ENCODE measurements at regions not wholly inside any gene's neighbourhood (a gene's known extent, or its start where the extent isn't known, plus 50 kb on each side); places are given as distances from the start of the nearest gene placed in this dataset.

- TF ChIP-seq TAF1 (conservative IDR thresholded peaks at IDR 0.05) (no peak), CTCF (IDR thresholded peaks at IDR 0.05; ENCODE audit: low read depth, low read length, missing input control) (no peak), EGR1 (IDR thresholded peaks at IDR 0.05; ENCODE audit: low read depth in 2 of 2) (no peak), JUND (IDR thresholded peaks at IDR 0.05) (no peak), RAD21 (IDR thresholded peaks at IDR 0.05) (no peak), MAX (IDR thresholded peaks at IDR 0.05) (no peak), REST (IDR thresholded peaks at IDR 0.05) (no peak), ZBTB33 (IDR thresholded peaks at IDR 0.05) (no peak)
Observed at GRCh38 chr5:101531026-101531425, 627.9 kb upstream of the ST8SIA4 start.

Measured in liver (tissue), 3 donors.